ENCODE measurements at regions not wholly inside any gene's neighbourhood (a gene's known extent, or its start where the extent isn't known, plus 50 kb on each side); places are given as distances from the start of the nearest gene placed in this dataset.
"Not testable (repeated sequence)": the region's sequence is repeated elsewhere in the genome, so short reads cannot be mapped to it uniquely, and the experiment has no call there.

DNA sequence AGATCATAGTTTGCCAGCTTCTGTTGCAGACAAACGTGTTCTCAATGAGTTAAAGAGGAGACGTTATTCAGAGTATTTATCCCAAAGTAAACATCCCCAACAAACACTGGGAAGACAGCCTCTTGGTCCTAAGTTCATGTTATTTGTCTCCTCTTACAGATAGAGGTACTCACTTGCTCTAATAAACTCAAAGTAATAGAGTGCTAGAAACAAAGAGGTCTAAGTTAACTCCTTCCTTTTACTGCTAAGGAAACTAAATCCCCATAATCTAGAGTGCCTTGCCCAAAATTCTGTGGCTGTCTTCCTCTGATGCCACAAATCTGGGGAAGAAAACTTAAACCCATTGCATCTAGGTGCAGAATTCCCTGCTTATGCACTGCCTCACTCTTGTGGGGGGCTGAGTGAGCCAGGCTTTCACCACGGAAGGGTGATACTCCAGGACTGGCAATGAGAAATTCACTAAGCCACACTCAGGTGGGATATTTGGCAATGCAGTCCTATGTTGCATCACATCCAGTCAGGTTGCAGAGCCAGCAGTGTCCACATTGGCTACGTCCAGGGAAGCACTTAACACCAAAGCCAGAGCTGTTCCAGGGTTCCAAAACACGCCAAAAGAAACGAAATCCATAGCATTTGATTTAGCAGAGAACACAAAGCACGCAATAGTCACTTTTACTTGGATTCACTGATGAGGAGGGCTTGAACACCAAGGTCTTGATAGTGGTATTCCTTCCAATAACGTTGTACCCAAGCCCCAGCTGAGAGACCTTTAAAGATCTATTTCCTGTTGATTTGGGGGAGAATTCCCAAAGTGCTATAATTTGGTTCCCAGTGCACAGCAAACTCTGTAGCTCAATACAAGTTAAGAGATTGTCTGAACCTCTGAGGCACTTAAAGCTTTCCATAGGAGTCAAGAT, 81.0 kb upstream of the FOXQ1 start:
- no peak for DNase-seq

DNA sequence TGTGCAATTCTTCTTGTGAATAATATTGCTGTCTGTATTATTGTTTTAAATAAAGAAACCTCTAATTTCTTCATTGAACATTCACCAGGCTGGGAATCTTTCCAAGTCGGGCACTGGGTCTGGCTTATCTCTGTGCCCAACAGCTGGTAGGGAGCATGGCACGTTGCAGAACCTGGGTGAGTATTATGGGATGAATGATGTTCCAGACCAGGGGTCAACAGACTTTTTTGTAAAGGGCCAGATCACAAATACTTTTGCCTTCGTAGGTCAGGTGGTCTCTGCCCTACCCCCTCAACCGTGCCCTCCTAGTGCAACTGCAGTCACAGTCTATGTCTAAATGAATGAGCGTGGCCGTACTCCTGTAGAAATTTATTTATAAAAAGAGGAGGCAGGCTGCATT, 81.6 kb upstream of the FOXQ1 start:
- no peak for DNase-seq

DNA sequence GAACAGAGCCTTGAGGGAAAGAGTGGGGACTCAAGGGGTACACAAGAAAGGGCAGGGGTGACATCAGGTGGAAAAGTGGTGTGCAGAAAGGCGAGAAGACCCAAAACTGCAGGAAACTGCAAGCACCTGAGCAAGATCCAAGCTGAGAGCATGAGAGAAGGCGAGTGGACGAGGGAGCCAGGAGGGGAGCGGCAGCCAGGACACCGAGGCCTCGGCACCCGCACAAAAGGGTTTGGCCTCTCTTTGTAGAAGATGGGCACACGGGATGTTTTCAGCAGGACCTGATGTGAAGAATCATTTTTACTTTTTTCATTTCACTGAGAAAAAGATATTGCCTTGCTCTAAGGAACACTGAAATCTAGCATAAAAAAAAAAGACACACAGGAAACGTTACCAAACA, 82.1 kb upstream of the FOXQ1 start:
- DNase-seq = no peak

DNA sequence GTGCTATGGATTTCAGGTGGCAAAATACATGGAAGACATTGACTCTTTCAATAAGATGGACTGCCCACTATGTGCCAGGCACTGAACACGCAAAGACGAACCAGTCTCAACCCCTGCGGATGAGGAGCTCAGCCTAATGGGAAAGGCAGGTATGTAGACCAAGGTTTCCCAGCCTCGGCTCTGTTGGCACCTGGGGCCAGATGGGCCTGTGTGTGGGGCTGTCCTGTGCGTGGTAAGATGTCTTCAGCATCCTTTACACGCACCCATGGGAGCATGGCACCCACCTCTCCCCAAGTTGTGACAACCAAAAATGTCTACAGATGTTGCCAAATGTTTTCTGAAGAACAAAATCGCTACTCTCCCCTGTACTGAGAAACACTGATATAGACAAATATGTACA, 82.6 kb upstream of the FOXQ1 start:
- DNase-seq = no peak

DNA sequence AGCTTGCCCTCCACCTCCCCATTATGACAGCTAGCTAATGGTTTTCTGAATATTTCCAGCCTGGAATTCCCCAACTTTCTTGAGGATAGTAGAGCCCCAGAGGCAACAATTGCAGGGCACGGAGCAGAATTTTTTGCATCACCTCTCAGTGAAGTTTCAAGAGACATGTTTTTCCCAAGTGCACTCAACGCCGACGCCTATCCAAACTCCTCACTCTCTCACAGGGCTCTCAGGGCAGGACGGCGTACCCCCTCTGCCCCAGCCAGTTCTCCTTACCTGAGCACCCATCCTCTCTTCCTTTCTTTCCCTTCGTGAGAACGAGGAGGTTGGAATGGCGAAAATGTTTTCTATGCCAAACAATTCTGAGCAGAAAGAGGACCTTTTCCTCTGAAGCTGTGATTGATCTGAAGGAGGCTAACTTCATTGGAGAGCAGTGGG, 83.1 kb upstream of the FOXQ1 start:
- DNase-seq = no peak

DNA sequence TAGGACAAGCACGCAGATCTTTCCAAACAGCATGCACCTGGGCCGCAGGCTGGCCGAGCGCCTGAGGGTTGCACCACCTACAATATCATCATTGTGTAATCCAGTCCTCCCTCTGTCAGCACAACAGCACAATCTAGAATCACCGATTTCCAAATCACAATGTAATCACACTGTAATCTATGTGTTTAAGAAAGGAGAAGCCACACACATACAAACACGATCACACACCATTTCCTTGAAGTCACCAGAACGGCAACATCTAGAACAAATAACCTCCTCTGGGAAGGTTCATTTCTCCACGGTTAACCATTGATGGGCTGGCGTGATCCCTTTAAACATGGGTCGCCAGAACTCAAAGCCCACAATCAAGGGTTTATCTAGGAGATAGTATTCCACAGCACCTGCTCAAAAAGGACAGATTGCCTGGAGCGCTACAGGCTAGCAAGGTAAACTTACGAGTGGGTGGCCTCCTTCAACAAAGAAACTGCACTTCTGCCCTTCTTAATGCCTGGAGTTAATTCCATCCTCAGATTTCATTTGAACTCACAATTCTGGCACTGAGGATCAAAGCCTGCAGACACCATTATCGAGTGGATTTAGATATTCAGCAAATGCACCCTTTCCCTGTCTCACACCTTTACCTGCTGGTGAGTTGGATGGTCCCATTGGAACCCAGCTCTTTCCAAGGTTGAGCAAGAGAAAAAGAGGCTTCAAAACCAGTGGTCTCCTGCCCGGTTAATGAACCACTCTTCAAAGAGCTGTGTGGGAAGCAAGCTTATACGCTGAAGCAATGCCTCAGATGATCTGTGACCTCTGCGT, 83.8 kb upstream of the FOXQ1 start:
- no peak for DNase-seq

DNA sequence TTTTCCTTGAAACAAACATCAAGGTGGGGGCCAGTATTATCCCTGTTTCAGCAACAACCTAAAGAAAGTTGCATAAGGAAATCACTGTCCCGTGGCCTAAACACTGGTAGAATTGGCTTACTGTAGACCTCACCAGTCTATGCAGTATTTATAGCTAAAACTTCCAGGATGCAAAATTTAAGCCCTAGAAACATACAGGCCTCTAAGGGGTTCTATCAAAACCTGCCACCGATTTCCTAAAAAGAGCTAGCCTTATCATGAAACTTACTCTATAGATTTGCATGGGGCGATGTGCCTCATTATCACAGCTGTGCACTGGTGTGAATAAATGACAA, 84.3 kb upstream of the FOXQ1 start:
- no peak for DNase-seq

DNA sequence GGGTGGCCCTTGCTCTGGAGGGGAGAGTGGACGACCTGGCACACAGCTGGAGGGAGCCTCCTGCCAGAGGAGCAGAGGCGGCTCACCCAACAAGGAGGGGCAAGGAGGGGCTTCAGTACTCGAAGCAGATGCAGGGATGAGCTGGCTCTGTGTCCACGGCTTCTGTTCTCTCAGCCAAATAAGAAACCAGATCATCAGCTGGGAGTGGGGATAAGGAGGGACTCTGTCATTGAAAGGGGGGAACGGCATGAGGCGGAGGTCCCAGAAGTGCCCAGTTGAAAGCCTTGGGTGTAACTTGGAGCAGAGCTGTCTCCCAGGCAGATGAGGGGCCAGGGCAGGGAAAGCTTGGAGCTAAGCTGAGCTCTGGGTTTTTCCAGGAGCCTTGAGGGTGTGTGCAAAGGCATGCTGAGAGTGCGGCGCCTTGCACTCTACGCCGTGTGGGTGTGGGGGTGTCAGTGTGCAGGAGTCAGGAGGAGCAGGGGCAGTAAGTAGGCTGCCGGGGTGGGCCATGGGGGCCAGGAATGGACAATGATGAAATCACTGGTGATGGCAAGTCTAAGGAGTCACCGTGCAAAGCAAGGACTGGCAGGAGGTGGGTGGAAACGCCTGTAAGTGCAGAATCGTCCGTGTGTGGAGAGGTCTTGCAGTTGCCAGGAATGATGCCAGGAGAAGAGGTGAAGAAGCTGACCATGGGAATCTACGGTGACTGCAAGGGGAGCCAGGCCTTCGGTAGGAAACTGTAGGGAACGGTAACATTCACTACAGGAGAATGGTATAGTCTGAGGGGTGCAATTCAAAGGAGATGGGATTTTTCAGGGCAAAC, 85.4 kb upstream of the FOXQ1 start:
- no peak for DNase-seq

DNA sequence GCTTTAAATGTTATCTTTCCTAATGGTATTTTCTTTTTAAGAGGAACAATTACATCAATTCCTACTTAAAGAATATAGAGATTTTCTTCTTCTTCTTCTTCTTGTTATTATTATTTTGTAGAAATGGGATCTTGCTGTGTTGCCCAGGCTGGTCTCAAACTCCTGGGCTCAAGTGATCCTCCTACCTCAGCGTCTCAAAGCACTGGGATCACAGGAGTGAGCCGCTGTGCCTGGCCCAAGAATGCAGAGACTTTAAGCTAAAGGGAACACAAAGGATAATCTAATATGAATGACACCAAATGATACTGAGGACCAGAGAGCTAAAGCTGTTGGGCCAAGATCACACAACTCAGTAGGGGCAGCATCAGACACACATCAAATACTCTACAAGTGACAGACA, 87.4 kb upstream of the FOXQ1 start:
- no peak for DNase-seq

DNA sequence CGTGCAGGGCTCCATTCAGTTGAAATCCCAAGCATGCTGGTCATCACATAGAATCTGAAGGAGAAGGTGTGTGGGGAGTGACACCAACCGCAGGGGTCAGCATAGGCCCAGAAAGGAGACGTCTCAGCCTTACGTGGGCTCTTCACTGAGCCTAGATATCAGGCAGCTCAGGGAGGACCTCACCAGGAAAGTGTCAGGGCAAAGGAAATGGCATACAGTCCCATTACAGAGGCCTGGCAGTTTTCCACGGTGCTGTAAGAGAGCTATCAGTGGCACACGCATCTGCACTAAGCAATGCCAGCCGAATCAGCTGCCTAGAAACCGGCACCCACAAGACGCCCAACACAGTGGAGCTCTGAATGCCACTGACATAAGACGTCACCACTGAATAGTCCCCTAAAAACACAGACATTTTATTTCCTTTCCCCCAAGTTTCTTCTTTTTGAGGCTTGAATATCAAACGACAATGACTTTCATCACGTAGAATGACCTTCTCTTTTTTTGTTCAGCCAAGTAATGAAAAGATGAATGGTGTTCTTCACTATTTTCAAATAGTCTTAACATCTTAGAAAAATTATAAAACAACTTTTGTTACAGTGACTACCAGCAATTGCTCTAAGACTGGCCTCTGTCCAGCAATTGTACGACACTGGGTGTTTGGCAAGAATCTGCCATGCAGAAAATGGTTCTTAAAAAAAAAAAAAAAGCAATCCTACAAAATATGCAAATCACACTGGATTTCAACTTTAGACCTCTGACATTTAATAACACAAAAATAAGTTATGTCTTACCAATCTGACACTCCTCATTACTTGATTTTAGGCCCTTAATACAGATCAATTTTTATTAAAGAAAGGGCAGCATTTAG, 88.9 kb upstream of the FOXQ1 start:
- DNase-seq = no peak

DNA sequence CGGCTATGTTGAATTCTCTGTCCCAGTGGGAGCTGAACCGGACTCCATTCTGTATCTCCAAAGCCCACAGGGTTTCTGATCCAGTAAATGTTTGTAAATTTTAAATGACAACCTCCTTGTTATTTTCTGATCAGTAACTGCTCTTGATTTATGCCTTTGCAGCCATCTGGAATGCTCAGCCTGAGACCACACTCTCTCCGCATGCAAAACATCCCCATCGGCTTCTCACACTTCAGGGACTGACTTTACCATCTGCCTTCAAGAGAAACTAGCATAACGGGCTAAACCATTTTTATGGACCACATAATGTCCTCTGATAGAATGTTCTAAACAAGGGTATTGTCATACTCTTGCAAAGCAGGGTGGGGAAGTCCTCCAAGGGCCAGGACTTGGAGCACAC, 94.5 kb upstream of the FOXQ1 start:
- no peak for DNase-seq

DNA sequence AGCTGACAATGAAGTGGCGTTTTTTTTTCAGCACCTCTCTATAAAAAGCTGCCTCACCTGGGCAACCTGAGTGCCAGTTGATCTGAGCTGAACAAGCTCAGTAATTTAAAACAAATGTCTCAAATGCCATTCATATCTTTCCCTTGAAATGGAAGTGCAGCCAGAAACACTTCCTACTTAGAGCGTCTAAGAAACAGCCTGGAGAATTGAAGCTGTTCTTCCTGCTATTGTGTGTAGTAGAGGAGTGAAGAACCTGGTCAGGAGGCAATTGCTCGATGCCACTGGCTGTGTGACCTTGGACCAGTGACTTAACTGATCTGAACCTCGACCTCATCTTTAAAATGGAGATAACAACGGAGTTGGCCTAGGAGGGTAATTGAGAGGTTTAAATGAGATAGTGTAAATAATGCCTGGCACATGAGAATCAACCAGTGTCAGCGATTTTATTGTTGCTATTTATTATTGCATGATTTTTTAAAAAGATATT, 95.4 kb upstream of the FOXQ1 start:
- no peak for DNase-seq

DNA sequence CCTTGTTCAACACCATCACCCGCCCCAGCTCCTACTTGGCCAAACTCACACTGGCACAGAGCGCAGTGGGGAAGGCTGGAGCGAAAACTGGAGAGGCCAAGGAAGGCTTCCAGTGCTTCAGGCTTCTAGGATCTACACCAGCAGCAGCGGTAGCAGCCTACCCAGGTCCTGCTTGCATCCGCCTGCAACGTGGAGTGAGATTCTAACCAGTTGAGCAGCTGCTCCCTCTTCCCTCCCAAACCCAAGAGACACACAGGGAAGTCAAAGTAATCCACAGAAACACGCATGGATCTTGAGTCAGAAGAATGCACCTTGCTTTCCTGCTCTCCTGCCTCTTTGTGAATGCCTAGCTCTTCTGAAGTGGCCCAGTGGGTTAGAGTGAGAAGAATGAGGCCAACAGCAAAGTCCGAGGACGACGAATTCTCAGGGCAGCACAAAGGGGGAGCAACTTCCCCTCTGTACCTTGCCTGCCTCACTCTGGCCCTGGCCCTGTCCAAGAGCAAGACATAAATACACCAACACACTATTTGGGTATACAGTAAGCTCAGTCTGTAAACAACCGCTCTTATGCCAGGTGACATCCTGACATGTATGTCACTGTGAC, 95.9 kb upstream of the FOXQ1 start:
- no peak for DNase-seq

DNA sequence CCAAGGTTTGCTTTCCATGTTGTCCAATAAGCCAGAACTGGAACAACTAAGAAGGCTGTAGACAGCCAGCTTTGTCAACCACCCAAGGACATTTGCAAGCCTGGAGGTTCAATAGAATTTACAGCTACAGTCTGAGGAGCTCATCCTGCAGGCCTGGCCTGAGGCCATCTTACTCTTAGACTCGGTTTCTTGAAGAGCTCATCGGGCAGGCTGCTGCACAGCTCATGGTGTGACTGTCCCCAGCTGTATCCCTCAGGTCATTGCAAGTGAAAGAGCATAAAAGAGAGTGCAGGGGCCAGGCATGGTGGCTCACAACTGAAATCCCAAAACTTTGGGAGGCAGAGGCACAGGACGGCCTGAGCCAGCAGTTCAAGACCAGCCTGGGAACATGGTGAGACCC, 96.9 kb upstream of the FOXQ1 start:
- DNase-seq = no peak

DNA sequence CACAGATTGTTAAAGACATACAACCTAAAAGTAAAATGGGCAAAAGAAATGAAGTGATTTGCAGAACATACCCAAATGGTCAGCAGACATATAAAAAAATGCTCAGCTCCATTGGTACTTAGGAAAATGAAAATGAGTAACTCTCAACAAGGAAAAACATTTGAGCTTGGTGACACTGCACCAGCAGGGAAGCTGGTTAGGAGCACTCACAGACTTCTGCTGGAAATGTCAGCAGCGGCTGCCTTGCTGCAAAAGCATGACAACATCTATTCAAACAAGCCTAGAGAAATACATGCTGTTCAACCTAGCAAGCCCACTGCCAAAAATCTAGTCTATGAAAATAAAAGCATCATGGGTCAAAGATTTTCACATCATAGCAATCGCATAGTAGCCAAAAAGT, 99.0 kb upstream of the FOXQ1 start:
- DNase-seq = no peak

DNA sequence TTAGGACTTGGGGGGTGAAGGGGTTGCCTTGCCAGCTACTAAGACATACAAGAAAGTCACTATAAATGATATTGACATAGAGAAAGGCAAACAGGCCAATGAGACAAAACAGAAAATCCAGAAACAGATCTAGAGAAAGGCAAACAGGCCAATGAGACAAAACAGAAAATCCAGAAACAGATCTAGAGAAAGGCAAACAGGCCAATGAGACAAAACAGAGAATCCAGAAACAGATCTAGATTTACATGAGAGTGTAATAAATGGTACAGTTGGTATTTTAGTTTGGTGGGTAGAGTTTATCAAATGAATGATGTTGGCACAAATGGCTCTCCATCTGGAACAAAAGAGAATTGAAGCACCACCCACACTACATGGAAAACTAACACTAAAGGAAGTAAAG, 99.8 kb upstream of the FOXQ1 start:
- not testable (repeated sequence) for DNase-seq

DNA sequence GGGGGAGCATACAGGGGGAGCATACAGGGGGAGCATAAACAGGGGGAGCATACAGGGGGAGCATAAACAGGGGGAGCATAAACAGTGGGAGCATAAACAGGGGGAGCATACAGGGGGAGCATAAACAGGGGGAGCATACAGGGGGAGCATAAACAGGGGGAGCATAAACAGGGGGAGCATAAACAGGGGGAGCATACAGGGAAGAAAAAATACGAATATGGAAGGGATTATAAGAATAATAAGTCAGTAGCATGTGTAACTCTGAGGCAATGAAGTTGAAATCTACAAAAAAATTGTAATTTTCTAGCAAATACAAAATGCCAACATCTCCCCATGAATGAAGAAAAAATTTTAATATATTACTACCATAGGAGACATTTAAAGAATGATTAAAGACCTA, 101.3 kb upstream of the FOXQ1 start:
- DNase-seq = not testable (repeated sequence)

DNA sequence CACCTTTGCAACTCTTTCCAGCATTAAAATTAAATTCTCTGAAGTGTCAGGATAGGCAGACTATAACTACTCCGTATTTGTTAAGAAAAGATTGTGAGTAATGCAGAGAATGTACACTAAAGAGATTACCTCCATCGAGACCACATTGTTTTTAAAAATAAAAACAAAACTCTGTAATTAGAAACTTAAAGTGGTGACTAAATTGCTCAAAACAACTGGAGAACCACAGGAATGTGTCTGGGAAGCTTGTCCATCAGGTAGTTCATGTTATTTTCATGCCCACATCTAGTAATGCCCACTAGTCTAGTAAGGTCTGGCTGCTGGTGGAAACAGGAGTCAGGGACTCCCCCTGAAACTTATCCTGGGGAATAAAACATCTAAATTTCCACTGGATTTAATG, 103.0 kb upstream of the FOXQ1 start:
- DNase-seq = peak; percentile 11

DNA sequence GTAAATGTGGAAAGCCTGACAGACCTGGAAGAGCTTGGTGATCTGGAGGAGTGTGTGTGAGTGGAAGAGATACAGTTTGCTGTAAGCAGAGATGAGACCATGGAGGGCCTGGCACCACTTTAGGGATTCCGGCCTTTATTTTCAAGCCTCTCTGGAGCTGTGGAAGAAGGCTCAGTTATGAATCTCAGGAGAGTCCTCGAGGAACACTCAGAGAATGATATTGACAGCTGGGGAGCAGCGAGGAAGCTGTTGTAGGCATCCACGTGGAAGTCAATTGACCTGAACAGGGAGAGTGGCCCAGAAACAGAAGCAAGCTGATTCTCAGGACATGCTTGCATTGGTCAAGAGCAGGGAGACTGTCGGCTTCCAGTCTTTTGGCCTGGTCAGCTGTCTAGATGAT, 108.4 kb upstream of the FOXQ1 start:
- no peak for DNase-seq

DNA sequence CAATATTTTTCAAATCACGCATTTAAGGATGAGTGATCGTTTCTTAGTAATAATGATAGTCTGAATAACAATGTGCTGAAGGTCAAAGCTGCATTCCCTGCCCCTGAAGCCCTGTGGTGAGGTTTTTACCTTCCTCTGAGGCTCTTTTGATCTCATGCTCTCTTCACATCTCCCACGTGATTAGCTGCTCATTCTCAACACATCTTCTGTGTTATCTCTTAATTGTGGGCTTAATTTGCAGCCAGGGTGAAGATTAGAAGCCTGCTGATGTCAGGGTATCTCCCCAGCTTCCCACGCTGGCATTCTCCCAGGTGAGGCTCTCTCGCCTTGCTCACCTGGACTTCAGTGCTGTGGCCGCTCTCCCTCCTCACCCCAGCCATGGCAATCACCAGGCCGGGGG, 109.7 kb upstream of the FOXQ1 start:
- no peak for DNase-seq

DNA sequence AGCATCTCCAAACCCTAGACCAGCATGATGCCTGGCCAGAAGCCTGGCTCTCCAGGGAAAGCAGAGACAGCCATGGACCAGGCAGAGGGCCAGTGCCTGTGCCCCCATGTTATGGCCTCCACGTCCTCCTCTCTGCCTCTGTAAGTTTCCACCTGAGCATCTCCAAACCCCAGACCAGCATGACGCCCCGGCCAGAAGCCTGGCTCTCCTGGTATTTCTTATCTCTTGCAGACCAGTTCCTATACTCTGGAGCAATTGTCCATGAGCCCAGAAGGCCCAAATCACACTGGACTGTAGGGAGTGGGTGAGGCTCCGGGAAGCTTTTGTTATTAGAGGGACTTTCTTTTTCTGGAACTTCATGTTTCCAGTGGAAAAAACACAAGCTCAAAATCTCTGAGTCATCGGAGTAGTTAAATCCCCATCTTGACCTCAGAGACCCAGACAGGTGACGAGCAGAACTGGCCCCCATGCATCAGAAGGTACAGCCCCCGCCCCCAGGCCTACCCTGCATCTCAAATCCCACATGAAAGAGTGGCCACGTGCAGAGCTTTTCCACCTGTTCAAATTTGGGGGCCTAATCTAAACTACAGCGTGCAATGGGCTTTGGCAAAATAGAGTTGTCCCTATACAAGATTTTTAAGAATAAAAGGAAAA, 110.2 kb upstream of the FOXQ1 start:
- no peak for DNase-seq

Measured in fibroblast of skin of abdomen (primary cell).